ENCODE measurements at regions not wholly inside any gene's neighbourhood (a gene's known extent, or its start where the extent isn't known, plus 50 kb on each side); places are given as distances from the start of the nearest gene placed in this dataset.

DNA sequence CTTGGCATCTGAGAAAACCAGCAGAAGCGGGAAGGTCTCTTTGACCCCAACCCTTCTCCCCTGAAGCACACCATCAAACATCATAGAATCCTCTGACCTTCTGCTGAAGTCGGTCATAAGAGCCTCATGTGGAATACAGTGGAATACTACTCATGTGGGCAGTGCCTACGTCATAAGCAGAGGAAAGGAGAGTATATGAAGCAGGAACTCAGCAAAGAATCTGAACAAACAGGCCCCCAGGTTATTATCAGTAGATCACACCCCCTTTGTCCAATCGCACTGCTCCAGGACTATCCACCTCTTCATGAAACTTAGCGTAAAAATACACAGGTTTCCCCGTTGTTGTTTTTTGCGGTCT, 394.1 kb upstream of the PROK2 start:
- Mint-ChIP-seq H3K4me1 (peaks cover 8% of the 10 kb centered on the region), H3K27ac (no peak overlapping the region), H3K9me3 (no peaks in the 10 kb centered on the region), H3K27me3 (peaks cover 32% of the 10 kb centered on the region), H3K4me3 (no peak overlapping the region), H3K36me3 (ENCODE audit: low read depth) (no peaks in the 10 kb centered on the region)
- CTCF ChIA-PET = no interaction called here
- POLR2A ChIA-PET = no interaction called here
- no peak for DNase-seq

DNA sequence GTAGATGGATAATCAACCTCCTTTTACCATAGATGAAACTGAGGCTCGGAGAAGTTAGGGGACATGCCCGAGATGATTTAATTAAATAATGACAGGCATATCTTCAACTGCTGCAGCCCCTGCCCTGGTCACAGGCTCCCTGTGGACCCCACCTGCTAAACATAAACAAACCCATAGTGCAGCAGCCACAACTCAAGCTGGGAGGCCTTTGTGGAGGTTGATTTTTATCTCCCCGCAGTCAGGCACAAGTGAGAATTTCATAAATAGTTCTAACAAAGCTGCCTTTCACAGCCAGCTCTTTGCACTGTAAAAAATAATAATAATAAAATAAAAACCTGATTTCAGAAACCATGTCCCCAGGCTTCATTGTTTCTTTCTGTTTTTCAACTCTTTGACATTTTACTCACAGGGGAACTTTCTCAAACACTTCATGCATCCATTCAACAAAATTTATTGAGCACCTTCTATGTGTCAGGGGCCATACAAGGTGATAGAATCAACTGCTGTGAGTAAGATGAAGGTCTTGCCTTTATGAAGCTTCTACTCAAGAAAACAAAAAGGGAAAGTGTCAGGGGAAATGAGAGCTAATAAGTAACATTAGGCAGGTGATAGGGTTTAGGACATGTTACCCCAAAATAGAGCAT, 393.6 kb upstream of the PROK2 start:
- Mint-ChIP-seq H3K27ac (no peak overlapping the region), H3K9me3 (no peaks in the 10 kb centered on the region), H3K4me3 (no peak overlapping the region), H3K4me1 (peaks cover 8% of the 10 kb centered on the region), H3K27me3 (peaks cover 32% of the 10 kb centered on the region), H3K36me3 (ENCODE audit: low read depth) (no peaks in the 10 kb centered on the region)
- ChIA-PET POLR2A (no interaction called here), CTCF (no interaction called here)
- no peak for DNase-seq

DNA sequence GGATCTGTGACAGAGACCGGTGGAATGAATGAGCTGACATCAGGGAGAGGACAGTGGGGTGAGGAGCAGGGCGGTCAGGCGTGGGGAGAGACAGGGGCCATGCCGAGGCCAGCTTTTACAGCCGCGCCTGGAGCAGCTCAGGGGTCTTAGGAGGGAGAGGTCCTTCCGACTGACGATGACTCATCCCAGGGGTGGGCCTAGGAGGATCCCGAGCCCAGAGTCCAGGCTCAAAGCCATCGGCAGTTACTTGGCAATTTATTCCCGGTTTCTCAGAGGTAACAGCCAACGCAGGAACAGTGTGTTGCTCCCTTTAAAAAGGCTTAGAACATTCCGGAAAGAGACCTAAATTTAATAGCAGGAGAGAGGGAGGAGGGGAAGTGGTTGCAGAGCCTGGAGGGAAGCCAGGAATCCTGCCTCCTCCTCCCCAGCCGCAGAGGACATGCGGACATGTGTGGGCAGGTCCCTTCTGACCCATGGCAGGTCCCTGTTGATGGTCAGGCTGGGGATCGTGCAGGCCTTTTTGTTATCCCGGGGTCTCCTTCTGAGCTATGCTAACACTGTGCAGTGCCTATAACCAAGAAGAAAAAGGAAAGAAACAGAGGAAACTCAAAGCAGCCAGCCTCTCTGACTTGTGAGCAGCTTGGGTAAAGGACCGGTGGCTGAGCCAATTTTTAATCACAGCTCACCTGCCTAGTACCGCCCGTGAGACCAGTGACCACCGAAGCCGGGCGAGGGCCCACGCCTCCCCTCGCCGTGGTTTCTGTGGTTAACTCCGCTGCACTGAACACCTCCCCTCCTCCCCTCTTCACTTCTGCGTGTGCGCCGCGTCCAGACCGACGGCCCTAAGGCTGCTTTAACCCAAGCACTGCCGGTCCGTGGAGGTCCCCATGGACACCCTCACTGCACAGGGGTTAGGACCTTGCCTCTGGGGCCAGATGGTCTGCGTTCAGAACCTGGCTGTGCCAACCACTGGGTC, 392.4 kb upstream of the PROK2 start:
- Mint-ChIP-seq H3K36me3 (ENCODE audit: low read depth) (no peaks in the 10 kb centered on the region), H3K27ac (no peak overlapping the region), H3K4me3 (no peak overlapping the region), H3K4me1 (peaks cover 8% of the 10 kb centered on the region), H3K27me3 (peaks cover 37% of the 10 kb centered on the region), H3K9me3 (no peaks in the 10 kb centered on the region)
- ChIA-PET CTCF (no interaction called here), POLR2A (no interaction called here)
- no peak for DNase-seq

DNA sequence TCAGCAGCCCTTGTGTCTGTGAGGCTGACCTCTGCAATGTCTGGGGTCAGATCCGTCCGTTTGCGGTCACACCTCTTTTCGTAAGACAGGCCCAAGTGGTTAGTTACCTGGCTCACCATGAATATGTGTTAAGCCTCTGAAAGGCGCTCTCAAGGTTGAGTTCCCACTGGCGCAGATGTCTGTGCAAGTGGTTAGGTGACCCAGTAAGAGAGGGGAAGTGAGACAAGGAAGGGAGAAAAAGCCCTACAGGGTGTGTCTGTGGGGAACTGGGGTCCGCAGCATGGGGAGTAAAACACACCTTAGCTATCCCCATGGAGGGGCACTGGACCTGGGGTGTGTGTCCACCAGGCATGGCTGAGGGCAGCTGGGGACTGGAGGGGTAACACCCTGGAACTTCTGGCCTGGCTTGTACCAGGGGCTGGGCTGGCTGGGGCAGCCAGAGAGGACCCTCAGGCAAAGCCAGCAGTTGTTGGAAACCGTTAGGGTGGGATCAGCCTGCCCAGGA, 391.6 kb upstream of the PROK2 start:
- CTCF ChIA-PET = no interaction called here
- no peaks in the 10 kb centered on the region for H3K36me3 Mint-ChIP-seq (ENCODE audit: low read depth)
- peaks cover 8% of the 10 kb centered on the region for H3K4me1 Mint-ChIP-seq
- H3K27ac Mint-ChIP-seq = no peak overlapping the region
- no peaks in the 10 kb centered on the region for H3K9me3 Mint-ChIP-seq
- POLR2A ChIA-PET = no interaction called here
- no peak for DNase-seq
- peaks cover 30% of the 10 kb centered on the region for H3K27me3 Mint-ChIP-seq
- no peak overlapping the region for H3K4me3 Mint-ChIP-seq

DNA sequence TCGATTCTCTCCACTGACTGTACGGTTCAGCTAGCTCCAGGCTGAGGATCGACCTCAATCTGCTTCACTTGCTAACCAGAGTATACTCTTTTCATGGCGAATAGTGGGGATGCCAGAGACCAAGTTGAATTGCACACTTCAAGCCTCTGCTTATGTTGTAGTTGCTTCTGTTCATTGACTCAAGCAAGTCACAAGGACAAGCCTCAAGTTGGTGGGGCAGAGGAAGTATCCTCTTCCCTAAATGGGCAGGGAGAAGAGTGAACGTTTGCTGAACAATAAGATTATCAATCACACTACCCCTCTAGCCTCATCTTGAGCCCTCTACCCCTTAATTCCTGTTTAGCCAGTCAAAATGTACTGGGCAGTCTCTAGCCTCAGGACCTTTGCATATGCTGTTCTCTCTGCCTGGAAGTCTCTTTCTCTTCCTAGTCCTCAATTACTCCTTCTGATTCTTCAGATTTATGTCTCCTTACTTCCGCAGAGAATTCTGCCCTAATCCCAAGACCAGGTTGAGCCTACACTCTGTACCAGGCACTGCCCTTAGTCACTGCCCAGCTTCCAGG, 390.4 kb upstream of the PROK2 start:
- Mint-ChIP-seq H3K36me3 (ENCODE audit: low read depth) (no peaks in the 10 kb centered on the region), H3K4me3 (no peak overlapping the region), H3K27ac (no peak overlapping the region), H3K9me3 (no peaks in the 10 kb centered on the region), H3K27me3 (peaks cover 26% of the 10 kb centered on the region), H3K4me1 (peaks cover 8% of the 10 kb centered on the region)
- POLR2A ChIA-PET = no interaction called here
- CTCF ChIA-PET = no interaction called here
- no peak for DNase-seq

DNA sequence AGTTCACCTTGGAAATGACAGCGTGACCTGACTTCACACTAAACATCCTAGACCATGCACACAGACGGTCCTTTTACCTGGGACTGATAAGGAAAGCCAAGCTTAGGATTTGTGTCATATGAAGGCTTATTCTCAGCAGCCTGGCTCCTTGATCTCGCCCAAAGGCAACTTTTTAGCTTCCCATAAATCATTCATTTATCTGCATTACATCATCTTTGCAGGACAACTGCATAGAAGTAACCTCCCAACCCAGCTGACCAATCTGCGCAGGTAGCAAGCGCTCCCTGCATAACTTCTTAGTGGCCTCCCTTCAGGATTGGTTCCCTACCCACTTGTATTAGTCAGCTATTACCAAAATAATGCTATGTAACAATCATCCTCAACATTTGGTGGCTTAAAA, 389.9 kb upstream of the PROK2 start:
- POLR2A ChIA-PET = no interaction called here
- no peak overlapping the region for H3K4me3 Mint-ChIP-seq
- H3K27ac Mint-ChIP-seq = no peak overlapping the region
- CTCF ChIA-PET = no interaction called here
- H3K36me3 Mint-ChIP-seq (ENCODE audit: low read depth) = no peaks in the 10 kb centered on the region
- peaks cover 26% of the 10 kb centered on the region for H3K27me3 Mint-ChIP-seq
- DNase-seq = no peak
- no peaks in the 10 kb centered on the region for H3K9me3 Mint-ChIP-seq
- peaks cover 8% of the 10 kb centered on the region for H3K4me1 Mint-ChIP-seq

DNA sequence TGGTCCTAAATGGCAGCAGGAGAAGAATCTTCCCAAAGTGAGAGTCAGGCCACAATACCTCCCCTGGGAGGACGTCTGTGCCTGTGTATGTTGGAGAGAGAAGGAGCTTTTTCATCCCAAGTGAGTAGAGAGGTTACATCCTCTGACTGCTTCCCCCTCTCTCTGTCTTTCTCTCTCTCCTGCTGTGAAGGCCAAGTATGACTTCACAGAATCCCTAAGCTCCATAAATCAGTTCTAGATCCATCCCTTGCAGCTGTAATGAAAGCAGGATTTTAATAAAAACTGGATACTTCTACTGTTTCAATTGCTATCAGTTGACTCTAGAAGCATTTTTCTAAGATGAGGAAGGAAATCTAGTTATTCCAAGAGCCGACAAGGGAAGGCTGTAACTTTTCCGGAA, 389.1 kb upstream of the PROK2 start:
- CTCF ChIA-PET = no interaction called here
- Mint-ChIP-seq H3K27ac (no peak overlapping the region), H3K36me3 (ENCODE audit: low read depth) (no peaks in the 10 kb centered on the region), H3K4me1 (peaks cover 8% of the 10 kb centered on the region), H3K9me3 (no peaks in the 10 kb centered on the region), H3K27me3 (peaks cover 23% of the 10 kb centered on the region), H3K4me3 (no peak overlapping the region)
- DNase-seq = no peak
- POLR2A ChIA-PET = no interaction called here

DNA sequence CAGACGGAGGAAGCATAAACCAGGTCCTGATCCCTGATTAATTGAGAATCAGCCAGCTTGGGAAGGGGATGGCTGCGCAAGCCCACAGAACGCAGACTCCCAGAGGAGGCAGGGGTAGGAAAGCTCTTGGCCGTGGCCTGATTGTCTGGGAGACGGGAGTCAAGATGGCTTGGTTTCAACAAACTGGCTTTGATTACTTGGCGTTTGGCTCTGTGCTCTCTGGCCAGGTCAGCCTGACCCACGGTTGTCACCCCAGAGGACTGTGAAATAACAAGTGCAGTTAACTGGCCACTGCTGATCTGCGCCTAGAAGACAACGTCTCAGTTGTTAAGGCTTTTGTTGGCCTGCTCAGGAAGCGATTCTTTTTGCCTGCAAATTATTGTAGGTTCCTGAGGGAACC, 387.0 kb upstream of the PROK2 start:
- Mint-ChIP-seq H3K36me3 (ENCODE audit: low read depth) (no peaks in the 10 kb centered on the region), H3K9me3 (no peaks in the 10 kb centered on the region), H3K4me1 (peaks cover 2% of the 10 kb centered on the region), H3K4me3 (no peak overlapping the region), H3K27ac (no peak overlapping the region), H3K27me3 (peaks cover 16% of the 10 kb centered on the region)
- POLR2A ChIA-PET = no interaction called here
- CTCF ChIA-PET = no interaction called here
- no peak for DNase-seq

DNA sequence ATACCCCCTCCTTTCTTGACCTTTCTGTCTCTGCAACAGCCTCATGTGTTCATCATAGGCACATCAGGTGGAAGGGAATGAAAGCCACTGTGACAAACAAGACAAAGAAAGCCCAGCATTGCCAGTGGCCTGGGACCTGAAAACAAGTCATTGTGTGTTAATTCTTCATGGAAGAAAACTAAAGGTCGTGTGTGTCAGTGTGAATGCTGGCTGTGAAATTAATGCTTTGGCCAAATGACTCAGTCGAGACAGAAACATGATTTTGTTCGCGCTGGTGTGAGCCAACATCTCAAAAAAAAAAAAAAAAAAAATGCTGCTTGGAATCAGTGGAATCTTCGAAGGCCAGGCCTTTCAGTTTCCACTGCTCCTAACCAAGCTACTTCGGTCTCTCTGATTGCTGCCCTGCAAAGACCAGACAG, 386.5 kb upstream of the PROK2 start:
- Mint-ChIP-seq H3K36me3 (ENCODE audit: low read depth) (no peaks in the 10 kb centered on the region), H3K27me3 (peaks cover 15% of the 10 kb centered on the region), H3K9me3 (no peaks in the 10 kb centered on the region), H3K4me1 (no peaks in the 10 kb centered on the region), H3K27ac (no peak overlapping the region), H3K4me3 (no peak overlapping the region)
- ChIA-PET POLR2A (no interaction called here), CTCF (no interaction called here)
- DNase-seq = no peak

DNA sequence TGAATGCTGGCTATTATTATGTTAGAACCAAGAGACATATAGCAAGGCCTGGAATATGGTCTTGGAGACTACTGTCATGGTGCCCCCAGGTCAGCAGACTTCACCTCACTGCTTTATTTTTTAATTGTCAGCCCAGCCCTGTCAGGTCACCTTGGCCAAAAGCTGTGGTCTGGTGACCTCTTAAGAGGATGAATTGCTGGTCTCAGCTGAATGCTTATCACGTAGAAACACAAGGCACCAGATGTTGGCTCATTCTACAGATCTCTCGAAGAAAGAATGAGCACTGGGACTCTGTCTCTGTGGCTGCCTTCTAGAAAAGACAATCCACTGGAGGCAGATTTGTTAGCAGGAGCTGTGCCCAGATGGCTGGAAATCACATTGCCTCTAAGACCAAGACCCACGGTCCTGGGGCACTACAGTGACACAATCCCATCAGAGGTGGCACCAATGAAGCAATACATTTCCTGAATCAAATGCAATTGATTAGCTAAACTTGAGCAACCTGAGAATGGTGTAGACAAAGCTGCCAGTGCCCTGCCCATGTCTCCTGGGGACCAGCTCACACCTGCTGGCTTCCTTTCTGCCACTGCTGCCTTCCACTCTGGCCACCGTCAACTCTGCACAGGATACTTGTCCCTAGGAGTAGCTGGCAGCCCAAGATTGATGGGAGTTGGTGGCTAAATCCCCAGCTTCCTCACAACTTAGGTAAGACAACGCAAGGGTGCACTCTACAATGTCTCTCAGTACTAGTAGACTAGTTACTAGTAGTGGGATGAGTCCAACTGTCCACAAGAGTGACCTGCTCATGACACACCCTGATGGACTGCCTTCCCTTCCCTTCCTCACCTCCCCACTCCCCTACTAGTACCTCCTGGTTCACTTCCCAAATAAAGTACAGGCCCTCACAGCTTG, 384.9 kb upstream of the PROK2 start:
- Mint-ChIP-seq H3K4me3 (no peak overlapping the region), H3K9me3 (no peaks in the 10 kb centered on the region), H3K27ac (no peak overlapping the region), H3K36me3 (ENCODE audit: low read depth) (no peaks in the 10 kb centered on the region), H3K4me1 (no peaks in the 10 kb centered on the region), H3K27me3 (peaks cover 7% of the 10 kb centered on the region)
- ChIA-PET POLR2A (no interaction called here), CTCF (no interaction called here)
- no peak for DNase-seq

DNA sequence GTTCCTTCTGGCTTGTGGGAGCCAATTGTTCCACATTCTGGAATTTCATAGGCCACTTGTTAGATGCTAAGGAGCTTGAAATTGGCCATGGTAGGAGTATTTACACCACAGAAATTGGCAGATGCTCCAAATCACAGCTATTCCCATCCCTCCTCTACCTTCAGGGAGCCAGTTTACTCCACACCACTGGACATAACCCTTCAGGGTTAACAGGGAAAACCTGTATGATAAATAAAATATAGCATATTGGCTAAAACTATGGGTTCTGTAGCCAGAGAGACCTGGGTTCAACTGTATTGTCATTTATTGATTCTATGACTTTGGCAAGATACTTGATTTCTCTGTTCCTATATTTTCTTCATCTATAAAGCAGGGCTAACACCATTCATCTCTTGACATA, 384.2 kb upstream of the PROK2 start:
- Mint-ChIP-seq H3K27me3 (peaks cover 5% of the 10 kb centered on the region), H3K4me3 (no peak overlapping the region), H3K36me3 (ENCODE audit: low read depth) (no peaks in the 10 kb centered on the region), H3K27ac (no peak overlapping the region), H3K9me3 (no peaks in the 10 kb centered on the region), H3K4me1 (no peaks in the 10 kb centered on the region)
- POLR2A ChIA-PET = no interaction called here
- DNase-seq = no peak
- CTCF ChIA-PET = no interaction called here

DNA sequence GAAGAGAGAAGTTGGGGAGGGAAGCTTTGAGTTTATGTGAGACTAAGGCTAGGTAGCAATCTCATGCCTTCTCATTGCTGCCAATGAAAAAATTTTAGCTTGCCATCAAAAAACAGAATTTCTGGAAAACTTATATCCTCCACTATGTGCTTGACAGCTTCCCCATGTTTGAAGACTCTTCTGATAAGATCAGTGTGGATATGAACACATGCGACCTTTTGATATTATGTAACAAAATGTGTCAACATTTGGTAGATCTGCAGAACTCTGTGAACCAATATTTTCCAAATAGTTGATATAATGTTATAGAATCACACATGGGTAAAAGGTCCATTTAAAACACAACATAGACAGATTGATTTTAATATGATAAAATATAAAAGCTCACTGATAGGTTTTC, 380.9 kb upstream of the PROK2 start:
- no peak for DNase-seq
- ChIA-PET POLR2A (no interaction called here), CTCF (no interaction called here)
- Mint-ChIP-seq H3K4me1 (no peaks in the 10 kb centered on the region), H3K27me3 (no peaks in the 10 kb centered on the region), H3K4me3 (no peak overlapping the region), H3K9me3 (no peaks in the 10 kb centered on the region), H3K27ac (no peak overlapping the region), H3K36me3 (ENCODE audit: low read depth) (no peaks in the 10 kb centered on the region)

DNA sequence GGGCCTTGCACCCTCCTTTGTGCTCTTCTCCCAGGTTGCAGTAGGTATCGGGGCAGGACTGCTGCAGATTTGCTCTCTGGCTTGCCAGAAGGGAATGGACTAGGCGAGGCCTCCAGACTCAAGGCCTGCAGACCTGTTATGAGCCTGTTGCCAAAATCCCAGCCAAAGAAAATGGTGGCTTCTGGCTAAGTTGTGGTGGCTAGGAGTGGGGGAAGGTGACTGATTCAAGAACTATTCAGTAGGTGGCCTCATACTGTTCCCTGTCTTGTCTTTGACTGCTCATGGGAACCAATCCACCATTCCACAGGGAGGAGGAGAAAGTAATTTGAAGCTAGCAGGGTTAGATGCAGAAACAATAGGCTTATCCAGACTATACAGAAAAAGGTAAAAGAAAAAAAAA, 380.4 kb upstream of the PROK2 start:
- no peaks in the 10 kb centered on the region for H3K27me3 Mint-ChIP-seq
- H3K9me3 Mint-ChIP-seq = no peaks in the 10 kb centered on the region
- H3K36me3 Mint-ChIP-seq (ENCODE audit: low read depth) = no peaks in the 10 kb centered on the region
- H3K27ac Mint-ChIP-seq = no peak overlapping the region
- H3K4me1 Mint-ChIP-seq = no peaks in the 10 kb centered on the region
- CTCF ChIA-PET = no interaction called here
- no peak overlapping the region for H3K4me3 Mint-ChIP-seq
- POLR2A ChIA-PET = no interaction called here
- no peak for DNase-seq
